MM.1S (cell line): ENCODE measurements at regions not wholly inside any gene's neighbourhood (a gene's known extent, or its start where the extent isn't known, plus 50 kb on each side); places are given as distances from the start of the nearest gene placed in this dataset.

Experiments used
- EZH2phosphoT487 ChIP-seq: fragments of 300-600 bp; sonication (generic); IDR thresholded peaks from 2 replicates; pipeline ENCODE4 v1.6.1; 2018; ENCODE audit warnings: antibody characterized with exemption, low read length
- TF ChIP-seq, protein P1 (sequence below): fragments of 300-600 bp; sonication (generic); IDR thresholded peaks from 2 replicates; pipeline ENCODE4 v1.5.1; 2016; ENCODE audit warnings: antibody characterized with exemption, low read length, mixed read lengths

DNA sequence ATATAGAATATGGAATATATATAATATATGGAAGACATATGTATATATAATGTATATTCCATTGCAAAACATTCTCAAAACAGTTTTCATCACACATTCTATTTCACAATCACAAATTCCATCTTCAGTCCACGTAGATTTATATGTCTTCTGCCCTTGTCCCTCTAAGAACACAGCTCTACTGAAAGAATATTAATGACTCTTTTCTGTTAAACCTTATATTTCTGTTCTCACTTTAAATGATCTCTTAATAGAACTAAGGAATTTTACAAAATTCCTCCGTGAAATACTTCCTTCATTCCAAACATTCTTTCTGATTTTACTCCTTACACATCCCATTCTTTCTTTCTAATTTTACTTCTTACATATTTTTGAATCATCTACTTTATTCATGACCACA is 1043.1 kb upstream of the PABPC4L start:
- TF ChIP-seq, protein P1, sequence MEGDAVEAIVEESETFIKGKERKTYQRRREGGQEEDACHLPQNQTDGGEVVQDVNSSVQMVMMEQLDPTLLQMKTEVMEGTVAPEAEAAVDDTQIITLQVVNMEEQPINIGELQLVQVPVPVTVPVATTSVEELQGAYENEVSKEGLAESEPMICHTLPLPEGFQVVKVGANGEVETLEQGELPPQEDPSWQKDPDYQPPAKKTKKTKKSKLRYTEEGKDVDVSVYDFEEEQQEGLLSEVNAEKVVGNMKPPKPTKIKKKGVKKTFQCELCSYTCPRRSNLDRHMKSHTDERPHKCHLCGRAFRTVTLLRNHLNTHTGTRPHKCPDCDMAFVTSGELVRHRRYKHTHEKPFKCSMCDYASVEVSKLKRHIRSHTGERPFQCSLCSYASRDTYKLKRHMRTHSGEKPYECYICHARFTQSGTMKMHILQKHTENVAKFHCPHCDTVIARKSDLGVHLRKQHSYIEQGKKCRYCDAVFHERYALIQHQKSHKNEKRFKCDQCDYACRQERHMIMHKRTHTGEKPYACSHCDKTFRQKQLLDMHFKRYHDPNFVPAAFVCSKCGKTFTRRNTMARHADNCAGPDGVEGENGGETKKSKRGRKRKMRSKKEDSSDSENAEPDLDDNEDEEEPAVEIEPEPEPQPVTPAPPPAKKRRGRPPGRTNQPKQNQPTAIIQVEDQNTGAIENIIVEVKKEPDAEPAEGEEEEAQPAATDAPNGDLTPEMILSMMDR = no peak
- no peak for TF ChIP-seq EZH2phosphoT487
